HEK293 (cell line): ENCODE measurements at regions not wholly inside any gene's neighbourhood (a gene's known extent, or its start where the extent isn't known, plus 50 kb on each side); places are given as distances from the start of the nearest gene placed in this dataset.

Experiments
- BCL6B ChIP-seq: fragments of 450-650 bp; formaldehyde crosslinking; IDR thresholded peaks from 2 replicates; pipeline ENCODE4 v1.5.1; 2017; ENCODE audit warnings: missing biosample characterization, missing genetic modification characterization
- HIC1 ChIP-seq: fragments of 450-650 bp; formaldehyde crosslinking; IDR thresholded peaks from 2 replicates; pipeline ENCODE4 v1.5.1; 2016; ENCODE audit warnings: missing biosample characterization, missing genetic modification characterization
- WT1 ChIP-seq: fragments of 450-650 bp; formaldehyde crosslinking; IDR thresholded peaks from 2 replicates; pipeline ENCODE4 v1.5.1; 2016; ENCODE audit warnings: missing biosample characterization, missing genetic modification characterization
- ZNF707 ChIP-seq: fragments of 450-650 bp; formaldehyde crosslinking; IDR thresholded peaks from 2 replicates; pipeline ENCODE4 v1.5.1; 2016; ENCODE audit warnings: missing biosample characterization, missing genetic modification characterization
- TF ChIP-seq, protein P1 (sequence below): fragments of 450-650 bp; formaldehyde crosslinking; IDR thresholded peaks from 2 replicates; pipeline ENCODE4 v1.5.1; 2016; ENCODE audit warnings: missing biosample characterization, missing genetic modification characterization

GRCh38 chr10:78365694-78366093 is 332.0 kb downstream of the RPS24 start:
- TF ChIP-seq, protein P1, sequence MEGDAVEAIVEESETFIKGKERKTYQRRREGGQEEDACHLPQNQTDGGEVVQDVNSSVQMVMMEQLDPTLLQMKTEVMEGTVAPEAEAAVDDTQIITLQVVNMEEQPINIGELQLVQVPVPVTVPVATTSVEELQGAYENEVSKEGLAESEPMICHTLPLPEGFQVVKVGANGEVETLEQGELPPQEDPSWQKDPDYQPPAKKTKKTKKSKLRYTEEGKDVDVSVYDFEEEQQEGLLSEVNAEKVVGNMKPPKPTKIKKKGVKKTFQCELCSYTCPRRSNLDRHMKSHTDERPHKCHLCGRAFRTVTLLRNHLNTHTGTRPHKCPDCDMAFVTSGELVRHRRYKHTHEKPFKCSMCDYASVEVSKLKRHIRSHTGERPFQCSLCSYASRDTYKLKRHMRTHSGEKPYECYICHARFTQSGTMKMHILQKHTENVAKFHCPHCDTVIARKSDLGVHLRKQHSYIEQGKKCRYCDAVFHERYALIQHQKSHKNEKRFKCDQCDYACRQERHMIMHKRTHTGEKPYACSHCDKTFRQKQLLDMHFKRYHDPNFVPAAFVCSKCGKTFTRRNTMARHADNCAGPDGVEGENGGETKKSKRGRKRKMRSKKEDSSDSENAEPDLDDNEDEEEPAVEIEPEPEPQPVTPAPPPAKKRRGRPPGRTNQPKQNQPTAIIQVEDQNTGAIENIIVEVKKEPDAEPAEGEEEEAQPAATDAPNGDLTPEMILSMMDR (tag by site-specific recombination): no peak
- TF ChIP-seq WT1 (tag by site-specific recombination) (no peak), BCL6B (tag by site-specific recombination) (no peak), ZNF707 (tag by site-specific recombination) (no peak), HIC1 (tag by site-specific recombination) (no peak)
